Esophagus muscularis mucosa (tissue), 3 donors: ENCODE measurements at regions not wholly inside any gene's neighbourhood (a gene's known extent, or its start where the extent isn't known, plus 50 kb on each side); places are given as distances from the start of the nearest gene placed in this dataset.
"Not testable (repeated sequence)": the region's sequence is repeated elsewhere in the genome, so short reads cannot be mapped to it uniquely, and the experiment has no call there.

Source experiments
- CTCF ChIP-seq, 3 experiments: fragments of 200-600 bp in 2 of 3; fragments of 450-650 bp in 1 of 3; sonication (generic) in 2 of 3; IDR thresholded peaks; one replicate each; pipeline ENCODE4 v1.5.1; 2017 to 2019; ENCODE audit warnings: antibody characterized with exemption in 3 of 3, mild to moderate bottlenecking in 2 of 3, moderate library complexity in 1 of 3
- EP300 ChIP-seq: sonication (generic); formaldehyde crosslinking; IDR thresholded peaks from one replicate; pipeline ENCODE4 v1.6.1; 2017; ENCODE audit warnings: antibody characterized with exemption

- TF ChIP-seq CTCF (IDR thresholded peaks at IDR 0.05); EP300: not testable (repeated sequence)
These were observed 87.6 kb upstream of the NBPF20 start for GRCh38 chr1:145513017-145513416.
